Muscle of leg (tissue), 3 donors: ENCODE measurements at regions not wholly inside any gene's neighbourhood (a gene's known extent, or its start where the extent isn't known, plus 50 kb on each side); places are given as distances from the start of the nearest gene placed in this dataset.
"Not testable (repeated sequence)": the region's sequence is repeated elsewhere in the genome, so short reads cannot be mapped to it uniquely, and the experiment has no call there.

Source experiments
- DNase-seq: peaks from one replicate; pipeline ENCODE4 v3.0.0; 2013
- H3K27ac ChIP-seq: one replicate; pipeline ENCODE4 v1.5.1; 2013; ENCODE audit warnings: mild to moderate bottlenecking, low read length, control low read depth
- H3K27me3 ChIP-seq: one replicate; pipeline ENCODE4 v1.6.1; 2013; ENCODE audit warnings: low read length; ENCODE audit not compliant: control insufficient read depth, insufficient read depth
- H3K36me3 ChIP-seq: one replicate; pipeline ENCODE4 v1.6.1; 2013; ENCODE audit warnings: low read length; ENCODE audit not compliant: control insufficient read depth, insufficient read depth
- H3K4me1 ChIP-seq: one replicate; pipeline ENCODE4 v1.6.1; 2013; ENCODE audit warnings: low read length; ENCODE audit not compliant: control insufficient read depth, insufficient read depth
- H3K4me3 ChIP-seq: one replicate; pipeline ENCODE4 v1.5.1; 2013; ENCODE audit warnings: low read length, control low read depth
- H3K9me3 ChIP-seq: replicated peaks from 2 replicates; pipeline ENCODE4 v1.6.1; 2013; ENCODE audit warnings: low read depth, low read length; ENCODE audit not compliant: control insufficient read depth
- WGBS: methylation state at CpG from one replicate; pipeline ENCODE4 v1.1.5; 2013; ENCODE audit warnings: missing lambda C conversion rate; ENCODE audit not compliant: insufficient coverage; 5-methylcytosine and 5-hydroxymethylcytosine counted together

GRCh38 chr4:120227554-120227953 is 160.9 kb upstream of the MAD2L1 start:
- no peak for DNase-seq
- no peaks in the 10 kb centered on the region for H3K9me3 ChIP-seq
- H3K36me3 ChIP-seq = no peaks in the 10 kb centered on the region
- no peak overlapping the region for H3K4me3 ChIP-seq
- no CpG with 5 or more reads among the region's 1 CpG for WGBS
- H3K27ac ChIP-seq = no peak overlapping the region
- H3K4me1 ChIP-seq = no peaks in the 10 kb centered on the region
- no peaks in the 10 kb centered on the region for H3K27me3 ChIP-seq

GRCh38 chr4:120225527-120225926 is 158.9 kb upstream of the MAD2L1 start:
- H3K9me3 ChIP-seq = no peaks in the 10 kb centered on the region
- H3K4me3 ChIP-seq = no peak overlapping the region
- no CpG with 5 or more reads among the region's 2 CpGs for WGBS
- H3K27ac ChIP-seq = no peak overlapping the region
- H3K36me3 ChIP-seq = no peaks in the 10 kb centered on the region
- no peaks in the 10 kb centered on the region for H3K27me3 ChIP-seq
- no peaks in the 10 kb centered on the region for H3K4me1 ChIP-seq
- no peak for DNase-seq

- Histone ChIP-seq H3K4me1 (no peaks in the 10 kb centered on the region), H3K9me3 (no peaks in the 10 kb centered on the region), H3K36me3 (no peaks in the 10 kb centered on the region), H3K4me3 (no peak overlapping the region), H3K27me3 (no peaks in the 10 kb centered on the region), H3K27ac (no peak overlapping the region)
- DNase-seq = no peak
- WGBS = no CpG with 5 or more reads among the region's 2 CpGs
These were observed 152.3 kb upstream of the MAD2L1 start for GRCh38 chr4:120218981-120219380.

GRCh38 chr4:120215350-120215749 is 148.7 kb upstream of the MAD2L1 start:
- Histone ChIP-seq H3K27ac (no peak overlapping the region), H3K4me1 (no peaks in the 10 kb centered on the region), H3K36me3 (no peaks in the 10 kb centered on the region), H3K27me3 (no peaks in the 10 kb centered on the region), H3K4me3 (no peak overlapping the region), H3K9me3 (no peaks in the 10 kb centered on the region)
- WGBS = no CpG with 5 or more reads among the region's 1 CpG
- no peak for DNase-seq

- Histone ChIP-seq H3K36me3 (no peaks in the 10 kb centered on the region), H3K27me3 (no peaks in the 10 kb centered on the region), H3K9me3 (no peaks in the 10 kb centered on the region), H3K4me1 (no peaks in the 10 kb centered on the region), H3K4me3 (no peak overlapping the region), H3K27ac (no peak overlapping the region)
- no peak for DNase-seq
- WGBS = 100% methylated on average over 1 of the region's 4 CpGs
These were observed 144.9 kb upstream of the MAD2L1 start for GRCh38 chr4:120211408-120212015.

GRCh38 chr4:120209706-120210105 is 143.1 kb upstream of the MAD2L1 start:
- DNase-seq = no peak
- no peaks in the 10 kb centered on the region for H3K27me3 ChIP-seq
- H3K27ac ChIP-seq = no peak overlapping the region
- no peak overlapping the region for H3K4me3 ChIP-seq
- no CpG with 5 or more reads among the region's 4 CpGs for WGBS
- H3K9me3 ChIP-seq = no peaks in the 10 kb centered on the region
- no peaks in the 10 kb centered on the region for H3K4me1 ChIP-seq
- no peaks in the 10 kb centered on the region for H3K36me3 ChIP-seq

- no CpG with 5 or more reads among the region's 3 CpGs for WGBS
- Histone ChIP-seq H3K4me3 (no peak overlapping the region), H3K27me3 (no peaks in the 10 kb centered on the region), H3K36me3 (no peaks in the 10 kb centered on the region), H3K9me3 (no peaks in the 10 kb centered on the region), H3K27ac (no peak overlapping the region), H3K4me1 (no peaks in the 10 kb centered on the region)
- no peak for DNase-seq
These were observed 140.4 kb upstream of the MAD2L1 start for GRCh38 chr4:120207021-120207420.

GRCh38 chr4:120202222-120202621 is 135.6 kb upstream of the MAD2L1 start:
- no peaks in the 10 kb centered on the region for H3K27me3 ChIP-seq
- no peak overlapping the region for H3K27ac ChIP-seq
- WGBS = 86% methylated on average over 1 of the region's 2 CpGs
- no peaks in the 10 kb centered on the region for H3K4me1 ChIP-seq
- no peaks in the 10 kb centered on the region for H3K9me3 ChIP-seq
- no peak for DNase-seq
- H3K36me3 ChIP-seq = no peaks in the 10 kb centered on the region
- H3K4me3 ChIP-seq = no peak overlapping the region

- not testable (repeated sequence) for H3K9me3 ChIP-seq
- no CpG with 5 or more reads among the region's 4 CpGs for WGBS
These were observed 134.0 kb upstream of the MAD2L1 start for GRCh38 chr4:120200573-120201110.

GRCh38 chr4:120198411-120198810 is 131.8 kb upstream of the MAD2L1 start:
- H3K27me3 ChIP-seq = no peaks in the 10 kb centered on the region
- H3K36me3 ChIP-seq = no peaks in the 10 kb centered on the region
- H3K27ac ChIP-seq = no peak overlapping the region
- no peaks in the 10 kb centered on the region for H3K9me3 ChIP-seq
- WGBS = 67% methylated on average over 1 of the region's 2 CpGs
- no peaks in the 10 kb centered on the region for H3K4me1 ChIP-seq
- H3K4me3 ChIP-seq = no peak overlapping the region
- no peak for DNase-seq

More at GRCh38 chr4:120200573-120201110, 134.0 kb upstream of the MAD2L1 start:
- DNase-seq, H3K27me3 ChIP-seq, H3K27ac ChIP-seq, H3K4me1 ChIP-seq, H3K36me3 ChIP-seq, H3K4me3 ChIP-seq: not testable (repeated sequence)

- no CpG with 5 or more reads among the region's 1 CpG for WGBS
- no peaks in the 10 kb centered on the region for H3K36me3 ChIP-seq
- DNase-seq = no peak
- no peak overlapping the region for H3K4me3 ChIP-seq
- H3K27me3 ChIP-seq = no peaks in the 10 kb centered on the region
- H3K4me1 ChIP-seq = no peaks in the 10 kb centered on the region
- no peak overlapping the region for H3K27ac ChIP-seq
- H3K9me3 ChIP-seq = no peaks in the 10 kb centered on the region
These were observed 111.0 kb upstream of the MAD2L1 start for GRCh38 chr4:120177603-120178002.
